Left ventricle myocardium inferior (tissue), 1 donor: ENCODE measurements at regions not wholly inside any gene's neighbourhood (a gene's known extent, or its start where the extent isn't known, plus 50 kb on each side); places are given as distances from the start of the nearest gene placed in this dataset.
"Not testable (repeated sequence)": the region's sequence is repeated elsewhere in the genome, so short reads cannot be mapped to it uniquely, and the experiment has no call there.

ENCODE experiments used
- DNase-seq: peaks from one replicate; pipeline ENCODE4 v3.0.0-alpha.2; 2020
- H3K27ac ChIP-seq: fragments of 200-600 bp; replicated peaks from 2 replicates; pipeline ENCODE4 v1.8.0; 2021
- H3K27me3 ChIP-seq: fragments of 200-600 bp; 2 replicates; pipeline ENCODE4 v1.8.0; 2021; ENCODE audit warnings: low read depth
- H3K36me3 ChIP-seq: fragments of 200-600 bp; 2 replicates; pipeline ENCODE4 v1.8.0; 2021
- H3K4me1 ChIP-seq: fragments of 200-600 bp; 2 replicates; pipeline ENCODE4 v1.8.0; 2021
- H3K4me3 ChIP-seq: fragments of 200-600 bp; 2 replicates; pipeline ENCODE4 v1.8.0; 2021; ENCODE audit warnings: mild to moderate bottlenecking, moderate library complexity
- H3K9me3 ChIP-seq: fragments of 200-600 bp; replicated peaks from 2 replicates; pipeline ENCODE4 v1.8.0; 2021
- CTCF ChIP-seq: fragments of 200-600 bp; IDR thresholded peaks from 2 replicates; pipeline ENCODE4 v1.8.0; 2021; ENCODE audit warnings: antibody characterized with exemption, mild to moderate bottlenecking, borderline replicate concordance
- intact Hi-C: fragments of 100-400 bp; cut with micrococcal nuclease; formaldehyde crosslinking; loops from one replicate; pipeline ENCODE4 v1.11.0; 2022
- donor health status: DM: no; HTN: yes; CAD: no; lungs with severe emphysema.

DNA sequence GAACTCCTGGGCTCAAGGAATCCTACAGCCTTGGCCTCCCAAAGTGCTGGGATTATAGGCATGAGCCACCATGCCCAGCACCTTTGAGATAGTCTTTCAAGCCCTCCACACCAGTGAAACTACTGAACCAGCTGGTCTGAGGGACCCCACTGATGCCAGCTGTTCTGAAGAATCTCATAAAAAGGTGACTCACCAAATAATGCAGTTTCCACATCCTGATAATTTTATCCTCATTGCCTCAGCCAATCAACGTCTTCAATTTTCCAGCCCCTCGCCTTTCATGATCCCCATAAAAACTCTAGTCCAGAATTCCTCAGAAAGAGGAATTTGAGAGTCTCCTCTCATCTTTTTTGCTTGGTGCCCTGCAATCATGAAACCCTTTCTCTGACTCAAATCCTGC lies 1691.6 kb upstream of the LRRTM3 start:
- Histone ChIP-seq H3K27me3 (no peaks in the 10 kb centered on the region), H3K27ac (no peak overlapping the region), H3K36me3 (no peaks in the 10 kb centered on the region)

DNA sequence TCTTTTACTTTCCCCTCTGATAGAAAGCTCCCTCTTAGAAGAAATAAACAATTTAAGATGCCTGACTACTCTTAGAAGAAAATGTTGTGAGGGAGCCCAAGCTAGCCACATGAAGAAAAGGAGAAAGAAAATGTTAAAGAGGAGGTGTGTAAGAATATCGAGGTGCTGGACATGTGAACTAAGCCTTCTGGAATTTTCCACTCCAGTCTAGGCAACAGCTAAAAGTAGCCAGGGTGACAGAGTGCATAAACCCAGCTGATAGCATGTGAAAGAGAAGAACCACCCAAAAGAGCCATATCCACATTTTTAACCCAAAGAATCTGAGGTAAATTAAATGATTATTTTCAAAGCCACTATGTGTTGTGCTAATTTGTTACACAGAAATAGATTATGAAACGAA lies 1690.6 kb upstream of the LRRTM3 start:
- Histone ChIP-seq H3K4me3 (no peak overlapping the region), H3K36me3 (no peaks in the 10 kb centered on the region), H3K27ac (no peak overlapping the region), H3K4me1 (no peaks in the 10 kb centered on the region), H3K9me3 (no peaks in the 10 kb centered on the region), H3K27me3 (no peaks in the 10 kb centered on the region)
- no peak for DNase-seq
- no peak for TF ChIP-seq CTCF
- intact Hi-C loops, result no loop called here

More for the DNA sequence above, 1691.6 kb upstream of the LRRTM3 start:
- Histone ChIP-seq H3K4me1 (no peaks in the 10 kb centered on the region), H3K4me3 (no peak overlapping the region), H3K9me3 (no peaks in the 10 kb centered on the region)
- TF ChIP-seq CTCF, result no peak
- no peak for DNase-seq
- intact Hi-C loops, result no loop called here

GRCh38 chr10:65235846-65236245 lies 1690.0 kb upstream of the LRRTM3 start:
- no peak overlapping the region for H3K4me3 ChIP-seq
- intact Hi-C loops, result no loop called here
- no peak for TF ChIP-seq CTCF
- no peaks in the 10 kb centered on the region for H3K36me3 ChIP-seq
- peaks cover 2% of the 10 kb centered on the region for H3K9me3 ChIP-seq
- no peaks in the 10 kb centered on the region for H3K4me1 ChIP-seq
- no peaks in the 10 kb centered on the region for H3K27me3 ChIP-seq
- DNase-seq, result no peak
- no peak overlapping the region for H3K27ac ChIP-seq

- H3K4me3 ChIP-seq, result no peak overlapping the region
- TF ChIP-seq CTCF, result no peak
These were observed 1660.3 kb upstream of the LRRTM3 start for GRCh38 chr10:65265451-65265954.

DNA sequence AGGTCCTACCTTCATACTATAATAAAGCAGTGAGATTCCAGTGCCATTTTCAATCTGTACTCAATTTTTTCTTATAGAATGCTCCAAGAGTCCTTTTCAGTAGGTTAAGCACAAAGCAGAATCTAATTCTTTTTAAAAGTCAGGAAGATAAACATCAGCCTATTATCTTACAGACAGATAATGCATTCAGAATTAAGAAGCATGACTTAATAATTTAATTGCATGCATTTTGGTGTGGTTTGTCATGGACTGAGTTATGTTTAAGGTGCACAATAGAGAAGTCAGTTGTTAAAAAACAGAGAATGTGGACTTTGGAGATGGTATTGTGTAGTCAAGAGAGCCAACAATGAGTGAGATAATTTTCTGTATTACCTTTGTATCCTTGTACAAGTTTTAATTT lies 1656.3 kb upstream of the LRRTM3 start:
- H3K4me3 ChIP-seq, H3K27ac ChIP-seq, H3K4me1 ChIP-seq, intact Hi-C loops, H3K27me3 ChIP-seq, H3K36me3 ChIP-seq, DNase-seq, H3K9me3 ChIP-seq: not testable (repeated sequence)

More at GRCh38 chr10:65265451-65265954, 1660.3 kb upstream of the LRRTM3 start:
- no peak for DNase-seq
- H3K36me3 ChIP-seq, result no peaks in the 10 kb centered on the region
- no peaks in the 10 kb centered on the region for H3K4me1 ChIP-seq
- intact Hi-C loops, result no loop called here
- no peaks in the 10 kb centered on the region for H3K27me3 ChIP-seq
- H3K9me3 ChIP-seq, result peaks cover 6% of the 10 kb centered on the region
- no peak overlapping the region for H3K27ac ChIP-seq

DNA sequence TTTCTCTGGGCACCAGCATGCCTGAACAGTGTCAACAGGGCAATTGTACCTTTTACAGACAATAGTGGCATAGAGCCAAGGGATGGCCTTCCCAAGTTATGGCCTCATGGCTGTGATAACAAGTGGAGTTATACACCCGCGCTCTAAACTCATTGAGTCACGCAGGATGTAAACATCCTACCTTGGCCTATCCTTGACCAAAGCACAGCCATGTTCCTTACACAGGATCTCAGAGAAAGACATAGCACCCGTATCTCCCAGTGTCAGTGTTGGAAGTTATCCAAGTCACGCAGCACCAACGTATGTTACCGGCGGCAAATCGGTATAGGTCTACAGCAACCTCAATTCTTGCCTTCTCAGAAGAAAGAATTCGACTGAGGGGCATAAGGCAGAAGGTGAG lies 1654.9 kb upstream of the LRRTM3 start:
- TF ChIP-seq CTCF, result no peak
- Histone ChIP-seq H3K9me3 (no peaks in the 10 kb centered on the region), H3K36me3 (no peaks in the 10 kb centered on the region), H3K4me1 (no peaks in the 10 kb centered on the region), H3K27me3 (no peaks in the 10 kb centered on the region), H3K27ac (no peak overlapping the region), H3K4me3 (no peak overlapping the region)
- intact Hi-C loops, result no loop called here
- no peak for DNase-seq
